PFSK-1 (cell line): ENCODE measurements at regions not wholly inside any gene's neighbourhood (a gene's known extent, or its start where the extent isn't known, plus 50 kb on each side); places are given as distances from the start of the nearest gene placed in this dataset.

ENCODE experiments used
- FOXP2 ChIP-seq: optimal IDR thresholded peaks from 2 replicates; pipeline ENCODE3; 2011; ENCODE audit warnings: borderline replicate concordance, control low read depth, inconsistent platforms; ENCODE audit not compliant: insufficient read depth; ENCODE audit errors: extremely low read length, extremely low read depth
- POLR2AphosphoS5 ChIP-seq: IDR thresholded peaks from 2 replicates; pipeline ENCODE4 v1.6.1; 2012; ENCODE audit warnings: low read depth, mild to moderate bottlenecking, control low read depth, low read length, moderate library complexity
- SIN3A ChIP-seq: IDR thresholded peaks from 2 replicates; pipeline ENCODE4 v1.6.1; 2012; ENCODE audit warnings: mild to moderate bottlenecking, low read length, moderate library complexity, borderline replicate concordance; ENCODE audit not compliant: insufficient read depth
- TAF1 ChIP-seq: IDR thresholded peaks from 2 replicates; pipeline ENCODE4 v1.6.1; 2012; ENCODE audit warnings: low read length, control low read depth, borderline replicate concordance; ENCODE audit not compliant: insufficient read depth
- TF ChIP-seq, protein P1 (sequence below), 2 experiments: IDR thresholded peaks; 2 replicates each; pipeline versions ENCODE4 v1.6.1 to v1.8.0; 2011 to 2012; ENCODE audit warnings: low read depth in 2 of 2, low read length in 2 of 2, control low read depth in 1 of 2, inconsistent platforms in 1 of 2, mild to moderate bottlenecking in 1 of 2, moderate library complexity in 1 of 2; ENCODE audit not compliant: insufficient read depth in 1 of 2

DNA sequence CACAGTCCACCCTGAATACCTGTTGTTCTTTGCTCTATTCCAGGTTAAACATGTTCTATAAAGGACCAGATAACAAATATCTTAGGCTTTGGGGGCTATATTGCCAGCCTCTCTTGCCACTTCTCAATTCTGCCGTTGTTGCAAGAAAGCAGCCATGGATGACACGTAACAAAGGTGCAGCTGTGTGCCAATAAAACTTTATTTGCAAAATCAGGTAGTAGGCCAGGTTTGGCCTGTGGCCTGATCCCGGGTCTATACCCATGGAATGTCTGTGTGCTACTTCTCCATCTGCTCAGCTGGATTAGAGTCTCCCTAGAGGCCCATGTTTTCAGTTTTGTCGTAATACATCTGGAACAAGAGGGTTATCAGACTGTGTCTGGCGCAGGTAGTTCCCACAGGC, 175.3 kb upstream of the KCNG1 start:
- TF ChIP-seq TAF1, result no peak
- TF ChIP-seq, protein P1, sequence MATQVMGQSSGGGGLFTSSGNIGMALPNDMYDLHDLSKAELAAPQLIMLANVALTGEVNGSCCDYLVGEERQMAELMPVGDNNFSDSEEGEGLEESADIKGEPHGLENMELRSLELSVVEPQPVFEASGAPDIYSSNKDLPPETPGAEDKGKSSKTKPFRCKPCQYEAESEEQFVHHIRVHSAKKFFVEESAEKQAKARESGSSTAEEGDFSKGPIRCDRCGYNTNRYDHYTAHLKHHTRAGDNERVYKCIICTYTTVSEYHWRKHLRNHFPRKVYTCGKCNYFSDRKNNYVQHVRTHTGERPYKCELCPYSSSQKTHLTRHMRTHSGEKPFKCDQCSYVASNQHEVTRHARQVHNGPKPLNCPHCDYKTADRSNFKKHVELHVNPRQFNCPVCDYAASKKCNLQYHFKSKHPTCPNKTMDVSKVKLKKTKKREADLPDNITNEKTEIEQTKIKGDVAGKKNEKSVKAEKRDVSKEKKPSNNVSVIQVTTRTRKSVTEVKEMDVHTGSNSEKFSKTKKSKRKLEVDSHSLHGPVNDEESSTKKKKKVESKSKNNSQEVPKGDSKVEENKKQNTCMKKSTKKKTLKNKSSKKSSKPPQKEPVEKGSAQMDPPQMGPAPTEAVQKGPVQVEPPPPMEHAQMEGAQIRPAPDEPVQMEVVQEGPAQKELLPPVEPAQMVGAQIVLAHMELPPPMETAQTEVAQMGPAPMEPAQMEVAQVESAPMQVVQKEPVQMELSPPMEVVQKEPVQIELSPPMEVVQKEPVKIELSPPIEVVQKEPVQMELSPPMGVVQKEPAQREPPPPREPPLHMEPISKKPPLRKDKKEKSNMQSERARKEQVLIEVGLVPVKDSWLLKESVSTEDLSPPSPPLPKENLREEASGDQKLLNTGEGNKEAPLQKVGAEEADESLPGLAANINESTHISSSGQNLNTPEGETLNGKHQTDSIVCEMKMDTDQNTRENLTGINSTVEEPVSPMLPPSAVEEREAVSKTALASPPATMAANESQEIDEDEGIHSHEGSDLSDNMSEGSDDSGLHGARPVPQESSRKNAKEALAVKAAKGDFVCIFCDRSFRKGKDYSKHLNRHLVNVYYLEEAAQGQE (IDR thresholded peaks at IDR 0.05; ENCODE audit: insufficient read depth in 1 of 2, low read depth in 2 of 2, low read length in 2 of 2), result no peak
- no peak for TF ChIP-seq SIN3A
- TF ChIP-seq POLR2AphosphoS5, result no peak
- TF ChIP-seq FOXP2, result no peak

DNA sequence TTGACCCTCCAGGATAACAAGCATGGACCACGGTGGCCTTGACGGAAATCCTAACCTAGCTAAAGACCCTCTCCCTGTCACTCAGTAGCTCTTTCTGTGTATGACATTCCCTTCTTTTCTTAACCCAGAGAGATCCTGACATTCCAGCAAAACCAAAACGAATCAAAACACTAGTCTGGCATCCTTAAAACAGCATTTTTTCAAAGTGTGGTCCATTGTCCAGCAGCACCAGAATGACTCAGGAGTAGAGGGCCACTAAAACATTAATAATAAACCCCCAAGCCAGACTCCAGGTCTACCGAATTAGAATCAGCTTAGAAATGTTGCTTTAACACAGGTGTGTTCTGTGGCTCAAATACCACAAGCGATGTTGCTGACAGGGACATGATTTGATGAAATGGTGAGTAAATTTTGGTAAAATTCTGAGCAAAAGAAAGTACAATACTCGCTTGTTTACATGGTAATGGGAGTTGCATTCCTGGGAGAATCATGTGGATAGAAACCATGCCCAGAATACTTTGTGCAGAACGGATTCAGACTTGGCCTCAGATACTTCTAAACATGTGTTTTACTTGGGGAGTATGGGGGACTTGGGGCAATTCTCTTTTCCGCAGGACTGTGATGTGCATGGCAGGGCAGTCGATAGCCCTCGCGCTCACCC, 174.2 kb upstream of the KCNG1 start:
- no peak for TF ChIP-seq TAF1
- no peak for TF ChIP-seq POLR2AphosphoS5
- TF ChIP-seq, protein P1 (IDR thresholded peaks at IDR 0.05; ENCODE audit: insufficient read depth in 1 of 2, low read depth in 2 of 2, low read length in 2 of 2), result no peak
- no peak for TF ChIP-seq FOXP2
- TF ChIP-seq SIN3A, result no peak

DNA sequence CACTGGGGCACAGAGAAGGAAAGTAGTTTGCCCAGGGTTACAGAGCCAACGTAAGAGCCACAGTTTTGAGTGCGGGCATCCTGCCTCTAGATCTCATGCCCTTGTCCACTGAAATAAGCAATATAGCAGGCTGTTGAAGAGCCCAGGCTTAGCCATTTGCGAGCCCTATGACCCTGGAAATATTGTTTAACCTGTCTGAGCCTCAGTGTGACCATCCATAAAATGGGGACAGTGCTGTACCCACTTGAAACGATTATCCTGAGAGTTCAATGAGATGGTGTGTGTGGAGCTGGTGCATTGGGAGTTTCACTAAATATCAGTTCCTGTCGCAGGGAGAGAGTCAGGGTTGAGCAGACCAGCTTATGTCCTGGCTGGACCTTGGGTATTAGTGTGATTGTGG, 173.1 kb upstream of the KCNG1 start:
- TF ChIP-seq FOXP2 (no peak), SIN3A (no peak), POLR2AphosphoS5 (no peak), TAF1 (no peak)
- TF ChIP-seq, protein P1 (IDR thresholded peaks at IDR 0.05; ENCODE audit: insufficient read depth in 1 of 2, low read depth in 2 of 2, low read length in 2 of 2), result no peak

DNA sequence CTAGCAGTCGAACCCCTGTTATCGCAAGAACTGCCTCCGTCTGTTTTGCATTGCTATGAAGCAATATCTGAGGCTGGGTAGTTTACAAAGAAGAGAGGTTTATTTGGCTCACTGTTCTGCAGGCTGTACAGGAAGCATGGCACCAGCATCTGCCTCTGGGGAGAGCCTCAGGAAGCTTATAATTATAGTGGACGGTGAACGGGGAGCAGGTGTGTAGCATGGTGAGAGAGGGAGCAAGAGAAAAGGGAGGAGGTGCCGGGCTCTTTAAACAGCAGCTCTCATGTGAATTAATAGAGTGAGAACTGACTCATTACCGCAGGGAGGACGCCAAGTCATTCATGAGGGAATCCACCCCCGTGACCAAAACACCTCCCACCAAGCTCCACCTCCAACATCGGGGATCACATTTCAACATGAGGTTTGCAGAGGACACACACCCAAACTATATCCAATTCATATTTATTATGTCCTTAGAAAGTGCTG, 172.6 kb upstream of the KCNG1 start:
- TF ChIP-seq POLR2AphosphoS5 (no peak), TAF1 (no peak), FOXP2 (no peak), SIN3A (no peak)

DNA sequence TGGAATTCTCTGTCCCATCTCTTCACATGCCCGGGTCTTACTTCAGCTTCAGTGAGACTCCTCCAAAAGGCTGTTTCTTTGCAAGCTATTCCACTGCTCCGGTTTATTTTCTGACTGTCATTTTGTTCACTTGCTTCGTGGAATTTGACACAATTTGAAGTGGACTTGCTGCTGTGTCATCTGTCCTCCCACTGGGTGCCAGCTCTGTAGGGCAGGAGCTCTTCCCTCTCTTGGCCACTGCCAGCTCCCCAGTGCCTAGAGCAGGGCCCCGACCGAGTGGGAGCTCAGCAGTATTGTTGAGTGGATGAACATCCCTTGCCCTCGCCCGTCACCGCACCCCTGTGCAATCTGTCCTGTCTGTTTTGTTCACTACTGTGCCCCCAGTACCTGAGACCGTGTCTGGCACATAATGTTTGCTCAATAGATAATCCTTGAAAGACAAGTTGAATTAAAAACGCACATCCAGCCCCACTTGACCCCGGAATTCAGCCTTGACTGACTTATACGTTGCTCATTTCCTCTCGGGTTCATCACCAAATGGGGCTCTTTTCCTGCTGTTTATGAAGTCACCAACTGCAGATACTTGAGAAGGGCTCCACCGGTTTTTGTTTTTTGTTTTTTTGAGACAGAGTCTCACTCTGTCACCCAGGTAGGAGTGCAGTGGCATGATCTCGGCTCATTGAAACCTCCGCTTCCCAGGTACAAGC, 170.3 kb upstream of the KCNG1 start:
- no peak for TF ChIP-seq FOXP2
- TF ChIP-seq, protein P1 (IDR thresholded peaks at IDR 0.05; ENCODE audit: insufficient read depth in 1 of 2, low read depth in 2 of 2, low read length in 2 of 2), result no peak
- TF ChIP-seq TAF1, result no peak
- no peak for TF ChIP-seq POLR2AphosphoS5
- TF ChIP-seq SIN3A, result no peak
